WTC11 (cell line): ENCODE measurements at regions not wholly inside any gene's neighbourhood (a gene's known extent, or its start where the extent isn't known, plus 50 kb on each side); places are given as distances from the start of the nearest gene placed in this dataset.

Experiments used
- ATAC-seq: fragments of 200-7000 bp; cut with Tn5 transposase; 2 replicates; pipeline ENCODE4 v1.10.0; 2021; ENCODE audit warnings: mild to moderate bottlenecking, moderate library complexity
- CTCF ChIA-PET: fragments of 300-600 bp; sonication (Branson Sonifier 250); formaldehyde crosslinking; loops from one replicate; lab custom pipeline; 2021; ENCODE audit warnings: antibody characterized with exemption; lab: Charles Lee
- POLR2A ChIA-PET: fragments of 350-600 bp; sonication (Branson Sonifier 250); formaldehyde crosslinking; loops from one replicate; lab custom pipeline; 2021; ENCODE audit warnings: antibody characterized with exemption; lab: Charles Lee
- DNase-seq: peaks from one replicate; pipeline ENCODE4 v3.0.0; 2021; ENCODE audit warnings: low spot score
- H3K27ac Mint-ChIP-seq: 2 replicates; pipeline ENCODE4 v1.8.0; 2021; ENCODE audit warnings: mixed read lengths
- H3K27me3 Mint-ChIP-seq: 2 replicates; pipeline ENCODE4 v1.8.0; 2021; ENCODE audit warnings: low read depth, mild to moderate bottlenecking, moderate library complexity, mixed read lengths
- H3K36me3 Mint-ChIP-seq: 2 replicates; pipeline ENCODE4 v1.8.0; 2021; ENCODE audit warnings: mixed read lengths
- H3K4me1 Mint-ChIP-seq: 2 replicates; pipeline ENCODE4 v1.8.0; 2022; ENCODE audit warnings: mixed read lengths
- H3K4me3 Mint-ChIP-seq: 2 replicates; pipeline ENCODE4 v1.8.0; 2021; ENCODE audit warnings: mild to moderate bottlenecking, moderate library complexity, mixed read lengths
- H3K9me3 Mint-ChIP-seq: 2 replicates; pipeline ENCODE4 v1.8.0; 2021; ENCODE audit warnings: mixed read lengths
- E2F4 ChIP-seq: sonication (generic); formaldehyde crosslinking; IDR thresholded peaks from 2 replicates; pipeline ENCODE4 v1.8.1; 2022; ENCODE audit warnings: low read depth, mild to moderate bottlenecking, moderate library complexity, missing genetic modification reagents, borderline replicate concordance
- E2F5 ChIP-seq: sonication (generic); formaldehyde crosslinking; IDR thresholded peaks from 2 replicates; pipeline ENCODE4 v1.8.1; 2022; ENCODE audit warnings: mild to moderate bottlenecking, moderate library complexity, missing genetic modification reagents
- ESRRA ChIP-seq: sonication (generic); formaldehyde crosslinking; IDR thresholded peaks from 2 replicates; pipeline ENCODE4 v1.8.1; 2022; ENCODE audit warnings: mild to moderate bottlenecking, missing genetic modification reagents, borderline replicate concordance
- IRF2 ChIP-seq: sonication (generic); formaldehyde crosslinking; IDR thresholded peaks from 2 replicates; pipeline ENCODE4 v1.8.0; 2022; ENCODE audit warnings: low read depth, missing genetic modification reagents, borderline replicate concordance
- JAZF1 ChIP-seq: fragments of 250-450 bp; sonication (Bioruptor Pico); IDR thresholded peaks from 2 replicates; pipeline ENCODE4 v1.9.0; 2021; ENCODE audit warnings: moderate library complexity, mild to moderate bottlenecking, inconsistent platforms
- JUN ChIP-seq: sonication (generic); formaldehyde crosslinking; IDR thresholded peaks from 2 replicates; pipeline ENCODE4 v1.8.0; 2023; ENCODE audit warnings: mild to moderate bottlenecking, missing genetic modification reagents
- MLX ChIP-seq: sonication (generic); formaldehyde crosslinking; IDR thresholded peaks from 2 replicates; pipeline ENCODE4 v1.8.1; 2023; ENCODE audit warnings: mild to moderate bottlenecking, missing genetic modification reagents, moderate library complexity
- PREB ChIP-seq: sonication (generic); formaldehyde crosslinking; IDR thresholded peaks from 2 replicates; pipeline ENCODE4 v1.8.1; 2022; ENCODE audit warnings: mild to moderate bottlenecking, missing genetic modification reagents, moderate library complexity, borderline replicate concordance
- SP1 ChIP-seq: sonication (generic); formaldehyde crosslinking; conservative IDR thresholded peaks from 2 replicates; pipeline ENCODE4 v1.8.1; 2022; ENCODE audit warnings: missing genetic modification reagents
- TEAD1 ChIP-seq: sonication (generic); formaldehyde crosslinking; IDR thresholded peaks from 2 replicates; pipeline ENCODE4 v1.8.0; 2022; ENCODE audit warnings: mild to moderate bottlenecking, missing genetic modification reagents
- TEAD4 ChIP-seq: sonication (generic); formaldehyde crosslinking; IDR thresholded peaks from 2 replicates; pipeline ENCODE4 v1.8.0; 2022; ENCODE audit warnings: mild to moderate bottlenecking, missing genetic modification reagents
- ZMAT4 ChIP-seq: fragments of 250-450 bp; sonication (Bioruptor Pico); IDR thresholded peaks from 2 replicates; pipeline ENCODE4 v1.9.0; 2021; ENCODE audit warnings: mild to moderate bottlenecking
- ZNF232 ChIP-seq: sonication (generic); formaldehyde crosslinking; IDR thresholded peaks from 2 replicates; pipeline ENCODE4 v1.8.0; 2022; ENCODE audit warnings: mild to moderate bottlenecking, missing genetic modification reagents
- ZNF263 ChIP-seq: sonication (generic); formaldehyde crosslinking; IDR thresholded peaks from 2 replicates; pipeline ENCODE4 v1.8.1; 2022; ENCODE audit warnings: low read depth, mild to moderate bottlenecking, moderate library complexity, missing genetic modification reagents
- ZNF416 ChIP-seq: fragments of 250-450 bp; sonication (Bioruptor Pico); IDR thresholded peaks from 2 replicates; pipeline ENCODE4 v1.9.0; 2021; ENCODE audit warnings: mild to moderate bottlenecking, inconsistent platforms
- ZNF423 ChIP-seq: fragments of 250-450 bp; sonication (Bioruptor Pico); IDR thresholded peaks from 2 replicates; pipeline ENCODE4 v2.1.2; 2022; ENCODE audit warnings: mild to moderate bottlenecking, moderate library complexity
- ZSCAN18 ChIP-seq: fragments of 250-450 bp; sonication (Bioruptor Pico); IDR thresholded peaks from 2 replicates; pipeline ENCODE4 v2.1.2; 2022; ENCODE audit warnings: mild to moderate bottlenecking, moderate library complexity

GRCh38 chr7:119963654-119964053, 309.3 kb upstream of the KCND2 start:
- H3K27ac Mint-ChIP-seq: no peak overlapping the region

GRCh38 chr7:119964065-119964464, 308.9 kb upstream of the KCND2 start:
- CTCF ChIA-PET: no interaction called here
- no peaks in the 10 kb centered on the region for H3K4me1 Mint-ChIP-seq
- TF ChIP-seq JAZF1 (CRISPR knock-in tag): no peak
- TF ChIP-seq E2F4 (CRISPR knock-in tag): no peak
- no peak for TF ChIP-seq PREB (CRISPR knock-in tag)
- no peak for TF ChIP-seq ZNF416 (CRISPR knock-in tag)
- TF ChIP-seq JUN (CRISPR knock-in tag): no peak
- TF ChIP-seq ZNF232 (CRISPR knock-in tag): no peak
- TF ChIP-seq ZNF423: no peak
- H3K27ac Mint-ChIP-seq: no peak overlapping the region
- no peaks in the 10 kb centered on the region for H3K27me3 Mint-ChIP-seq
- DNase-seq (no peak), ATAC-seq (no peak)
- no peaks in the 10 kb centered on the region for H3K9me3 Mint-ChIP-seq
- no peaks in the 10 kb centered on the region for H3K36me3 Mint-ChIP-seq
- H3K4me3 Mint-ChIP-seq: no peak overlapping the region
- POLR2A ChIA-PET: no interaction called here

More at GRCh38 chr7:119963654-119964053, 309.3 kb upstream of the KCND2 start:
- ATAC-seq (no peak), DNase-seq (no peak)
- Mint-ChIP-seq H3K9me3 (no peaks in the 10 kb centered on the region), H3K4me3 (no peak overlapping the region), H3K36me3 (no peaks in the 10 kb centered on the region), H3K27me3 (no peaks in the 10 kb centered on the region), H3K4me1 (no peaks in the 10 kb centered on the region)
- no peak for TF ChIP-seq JUN (CRISPR knock-in tag)
- no peak for TF ChIP-seq ZSCAN18
- no peak for TF ChIP-seq ESRRA (CRISPR knock-in tag)
- TF ChIP-seq ZNF232 (CRISPR knock-in tag): no peak
- no peak for TF ChIP-seq E2F5 (CRISPR knock-in tag)
- TF ChIP-seq ZNF263 (CRISPR knock-in tag): no peak
- no peak for TF ChIP-seq SP1 (CRISPR knock-in tag)
- no peak for TF ChIP-seq TEAD1
- no peak for TF ChIP-seq ZNF423
- TF ChIP-seq TEAD4 (CRISPR knock-in tag): no peak
- no peak for TF ChIP-seq MLX (CRISPR knock-in tag)
- no peak for TF ChIP-seq ZMAT4 (CRISPR knock-in tag)
- TF ChIP-seq IRF2 (CRISPR knock-in tag): no peak
- CTCF ChIA-PET: no interaction called here
- POLR2A ChIA-PET: no interaction called here
